Activated B cell treated with CpG ODN at 0.5 μM for 24 hours (primary cell): ENCODE measurements at regions not wholly inside any gene's neighbourhood (a gene's known extent, or its start where the extent isn't known, plus 50 kb on each side); places are given as distances from the start of the nearest gene placed in this dataset.

Experiments used
- ATAC-seq: fragments of 200-7000 bp; cut with Tn5 transposase; one replicate; pipeline ENCODE4 v1.10.0; 2021; ENCODE audit warnings: low read depth, mild to moderate bottlenecking, moderate library complexity
- CTCF ChIA-PET: fragments of 350-600 bp; sonication (Branson Sonifier 250); formaldehyde crosslinking; loops from one replicate; lab custom pipeline; 2021; ENCODE audit warnings: antibody characterized with exemption; lab: Charles Lee
- POLR2A ChIA-PET: fragments of 350-600 bp; sonication (Branson Sonifier 250); formaldehyde crosslinking; loops from one replicate; lab custom pipeline; 2021; ENCODE audit warnings: antibody characterized with exemption; lab: Charles Lee
- DNase-seq: peaks from one replicate; pipeline ENCODE4 v3.0.0; 2022
- H3K27ac Mint-ChIP-seq: one replicate; pipeline ENCODE4 v1.8.0; 2020; ENCODE audit warnings: mixed read lengths
- H3K27me3 Mint-ChIP-seq: one replicate; pipeline ENCODE4 v1.8.0; 2021; ENCODE audit warnings: mixed read lengths
- H3K36me3 Mint-ChIP-seq: one replicate; pipeline ENCODE4 v1.8.0; 2021; ENCODE audit warnings: low read depth, mixed read lengths
- H3K4me1 Mint-ChIP-seq: one replicate; pipeline ENCODE4 v1.8.0; 2021; ENCODE audit warnings: mixed read lengths
- H3K4me3 Mint-ChIP-seq: one replicate; pipeline ENCODE4 v1.8.0; 2020; ENCODE audit warnings: mild to moderate bottlenecking, mixed read lengths
- H3K9me3 Mint-ChIP-seq: one replicate; pipeline ENCODE4 v1.8.0; 2020; ENCODE audit warnings: mixed read lengths
- CTCF ChIP-seq: fragments of 200-600 bp; IDR thresholded peaks from one replicate; pipeline ENCODE4 v1.8.0; 2022; ENCODE audit warnings: antibody characterized with exemption, mild to moderate bottlenecking
- intact Hi-C: fragments of 100-400 bp; cut with micrococcal nuclease; formaldehyde crosslinking; loops from one replicate; pipeline ENCODE4 v1.15.1; 2024

- H3K27me3 Mint-ChIP-seq, result no peaks in the 10 kb centered on the region
- intact Hi-C loops, result loop anchor here (5.0 kb wide), 1 partner anchor 112 kb away; no protein-coding TSS in a partner anchor
- CTCF ChIA-PET, result interaction anchor here (1.1 kb wide), 1 partner anchor 217 kb away, joined by 4 read pairs; no protein-coding TSS in a partner anchor
- POLR2A ChIA-PET, result no interaction called here
- TF ChIP-seq CTCF, result no peak
- H3K27ac Mint-ChIP-seq, result no peak overlapping the region
- H3K36me3 Mint-ChIP-seq, result no peaks in the 10 kb centered on the region
- no peak for ATAC-seq
- no peak overlapping the region for H3K4me3 Mint-ChIP-seq
- no peak for DNase-seq
- H3K9me3 Mint-ChIP-seq, result peaks cover 6% of the 10 kb centered on the region
- H3K4me1 Mint-ChIP-seq, result no peaks in the 10 kb centered on the region
Measured at GRCh38 chr11:26199331-26200095, 132.4 kb upstream of the ANO3 start.

- intact Hi-C loops, result loop anchor here (5.0 kb wide), 1 partner anchor 114 kb away; no protein-coding TSS in a partner anchor
- ChIA-PET POLR2A (no interaction called here), CTCF (no interaction called here)
Measured at GRCh38 chr11:26201411-26201810, 130.5 kb upstream of the ANO3 start.

GRCh38 chr11:26202754-26203153 lies 129.2 kb upstream of the ANO3 start:
- TF ChIP-seq CTCF, result no peak
- H3K4me1 Mint-ChIP-seq, result peaks cover 7% of the 10 kb centered on the region
- peaks cover 9% of the 10 kb centered on the region for H3K9me3 Mint-ChIP-seq
- intact Hi-C loops, result loop anchor here (5.0 kb wide), 1 partner anchor 115 kb away; no protein-coding TSS in a partner anchor
- ATAC-seq (no peak), DNase-seq (no peak)
- no peaks in the 10 kb centered on the region for H3K27me3 Mint-ChIP-seq
- no peak overlapping the region for H3K27ac Mint-ChIP-seq
- ChIA-PET POLR2A (no interaction called here), CTCF (no interaction called here)
- no peaks in the 10 kb centered on the region for H3K36me3 Mint-ChIP-seq
- H3K4me3 Mint-ChIP-seq, result no peak overlapping the region

More at GRCh38 chr11:26201411-26201810, 130.5 kb upstream of the ANO3 start:
- Mint-ChIP-seq H3K4me1 (peaks cover 7% of the 10 kb centered on the region), H3K36me3 (no peaks in the 10 kb centered on the region), H3K4me3 (no peak overlapping the region), H3K27ac (no peak overlapping the region), H3K27me3 (no peaks in the 10 kb centered on the region), H3K9me3 (peaks cover 9% of the 10 kb centered on the region)
- no peak for TF ChIP-seq CTCF
- DNase-seq (no peak), ATAC-seq (no peak)

- Mint-ChIP-seq H3K4me1 (peaks cover 7% of the 10 kb centered on the region), H3K9me3 (peaks cover 9% of the 10 kb centered on the region), H3K36me3 (no peaks in the 10 kb centered on the region)
Measured at GRCh38 chr11:26204101-26204500, 127.8 kb upstream of the ANO3 start.

More at GRCh38 chr11:26204101-26204500, 127.8 kb upstream of the ANO3 start:
- TF ChIP-seq CTCF, result no peak
- no peak overlapping the region for H3K27ac Mint-ChIP-seq
- DNase-seq (no peak), ATAC-seq (no peak)
- H3K27me3 Mint-ChIP-seq, result no peaks in the 10 kb centered on the region
- ChIA-PET CTCF (no interaction called here), POLR2A (no interaction called here)
- intact Hi-C loops, result loop anchor here (5.0 kb wide), 1 partner anchor 117 kb away; no protein-coding TSS in a partner anchor
- H3K4me3 Mint-ChIP-seq, result no peak overlapping the region
